ENCODE measurements at regions not wholly inside any gene's neighbourhood (a gene's known extent, or its start where the extent isn't known, plus 50 kb on each side); places are given as distances from the start of the nearest gene placed in this dataset.

DNA sequence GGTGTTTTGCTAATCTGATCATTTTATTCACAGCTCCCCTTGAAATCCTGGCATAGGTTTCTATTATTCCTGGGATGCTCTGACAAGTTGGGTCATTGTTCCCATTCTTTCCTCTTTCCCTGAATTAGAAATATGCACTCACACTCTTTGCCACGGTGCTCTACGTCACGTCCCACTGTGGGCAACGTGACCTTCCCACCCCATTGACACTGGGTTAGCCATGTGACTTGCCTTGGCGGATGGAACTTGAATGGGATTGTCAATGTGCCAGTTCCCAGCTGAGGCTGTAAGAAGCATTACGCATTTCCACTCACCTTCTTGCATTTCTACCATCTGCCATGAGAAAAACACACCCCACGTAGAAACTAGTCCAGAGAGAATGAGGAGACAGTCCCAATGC lies 492.4 kb downstream of the SHISA9 start:
- DNase-seq (ENCODE audit: low read depth) = no peak

DNA sequence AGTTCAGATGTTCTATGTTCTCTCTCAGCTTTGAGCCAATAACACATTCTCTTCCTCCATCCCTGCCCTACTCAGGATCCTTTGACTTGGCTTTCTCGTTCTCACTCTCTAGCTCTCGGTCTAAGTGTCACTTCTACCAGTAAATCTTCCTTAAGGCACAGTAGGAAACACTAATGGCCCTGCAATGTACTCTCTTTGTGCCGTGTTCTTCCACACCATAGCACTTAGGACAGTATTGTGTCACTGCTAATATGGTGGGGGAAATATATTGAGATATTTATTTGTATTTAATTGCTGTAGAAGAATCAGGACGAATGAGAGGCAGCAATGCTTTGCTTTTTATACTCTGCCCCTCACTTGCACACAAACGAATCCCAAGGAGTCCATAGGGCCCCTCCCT lies 493.1 kb downstream of the SHISA9 start:
- no peak for DNase-seq (ENCODE audit: low read depth)

DNA sequence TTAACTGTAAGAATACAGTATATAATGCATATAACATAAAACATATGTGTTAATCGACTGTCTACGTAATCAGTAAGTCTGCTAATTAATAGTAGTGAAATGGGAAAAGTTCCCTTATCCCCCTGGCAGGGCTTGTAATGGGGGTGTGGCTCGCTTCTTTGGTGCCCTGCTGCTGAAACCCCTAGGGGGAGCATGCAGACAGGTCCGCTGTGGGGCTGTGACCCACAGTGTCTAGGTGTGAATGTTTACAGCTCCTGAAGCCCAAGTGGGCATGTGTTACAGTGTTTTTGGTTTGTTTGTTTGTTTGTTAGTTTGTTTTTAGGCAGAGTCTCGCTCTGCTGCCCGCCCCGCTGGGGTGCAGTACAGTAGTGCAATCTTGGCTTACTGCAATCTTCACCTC lies 495.7 kb downstream of the SHISA9 start:
- no peak for DNase-seq (ENCODE audit: low read depth)

DNA sequence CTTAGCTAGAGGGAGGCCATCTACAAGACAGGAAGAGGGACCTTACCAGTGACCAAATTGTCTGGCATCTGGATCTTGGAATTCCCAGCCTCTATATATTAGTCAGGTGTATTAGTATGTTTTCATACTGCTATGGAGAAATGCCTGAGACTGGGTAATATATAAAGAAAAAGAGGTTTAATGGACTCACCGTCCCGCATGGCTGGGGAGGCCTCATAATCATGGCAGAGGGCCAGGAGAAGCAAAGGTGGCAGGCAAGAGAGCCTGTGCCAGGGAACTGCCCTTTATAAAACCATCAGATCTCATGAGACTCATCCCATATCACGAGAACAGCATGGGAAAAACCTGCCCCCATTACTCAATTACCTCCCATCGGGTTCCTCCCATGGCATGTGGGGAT lies 500.2 kb downstream of the SHISA9 start:
- no peak for DNase-seq (ENCODE audit: low read depth)

DNA sequence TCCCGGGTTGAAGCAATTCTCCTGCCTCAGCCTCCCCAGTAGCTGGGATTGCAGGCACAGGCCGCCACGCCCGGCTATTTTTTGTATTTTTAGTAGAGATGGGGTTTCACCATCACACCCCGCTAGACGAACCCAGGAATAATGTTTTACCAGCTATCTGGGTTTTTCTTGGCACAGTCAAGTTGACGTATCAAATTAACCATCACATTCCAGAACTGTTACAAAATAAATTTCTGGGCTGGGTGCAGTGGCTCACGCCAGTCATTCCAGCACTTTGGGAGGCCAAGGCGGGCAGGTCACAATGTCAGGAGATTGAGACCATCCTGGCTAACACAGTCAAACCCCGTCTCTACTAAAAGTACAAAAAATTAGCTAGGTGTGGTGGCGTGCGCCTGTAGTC lies 501.2 kb downstream of the SHISA9 start:
- no peak for DNase-seq (ENCODE audit: low read depth)

DNA sequence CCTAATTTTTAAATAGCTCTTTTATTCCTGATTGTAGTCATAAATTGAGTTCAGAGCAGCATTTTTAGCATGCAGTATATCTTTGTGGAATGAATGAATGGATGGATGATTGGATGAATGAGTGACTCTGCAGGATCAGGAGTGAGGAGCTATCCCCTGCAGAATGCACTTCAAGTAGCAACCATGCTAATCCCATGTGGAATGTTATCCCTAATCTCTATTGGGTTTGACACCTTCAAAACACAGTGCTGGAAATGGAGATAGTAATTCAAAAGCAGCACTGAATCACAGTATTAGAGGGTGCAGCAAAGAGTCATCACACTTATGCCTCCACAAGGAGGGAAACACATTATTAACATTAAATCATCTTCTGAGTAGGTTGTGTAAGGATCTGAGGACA lies 501.9 kb downstream of the SHISA9 start:
- no peak for DNase-seq (ENCODE audit: low read depth)

DNA sequence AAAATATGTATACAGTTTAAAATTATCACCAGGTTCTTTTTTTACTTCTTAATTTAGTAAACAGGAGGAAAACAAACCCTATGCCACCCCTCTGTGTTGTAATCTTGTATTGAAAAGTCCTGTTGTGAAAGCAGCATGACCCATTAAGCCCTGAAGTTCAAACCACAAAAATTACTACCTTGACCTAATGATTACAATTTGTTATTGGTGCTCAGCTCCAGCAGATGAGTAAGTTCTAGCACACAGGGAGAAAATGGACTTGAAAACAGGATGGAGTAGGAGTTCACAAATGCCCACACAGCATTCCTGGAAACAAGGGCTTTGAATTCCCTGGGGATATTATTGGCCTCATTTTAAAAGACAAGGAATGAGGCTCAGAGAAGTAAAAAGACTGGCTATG lies 505.8 kb upstream of the ERCC4 start:
- no peak for DNase-seq (ENCODE audit: low read depth)

DNA sequence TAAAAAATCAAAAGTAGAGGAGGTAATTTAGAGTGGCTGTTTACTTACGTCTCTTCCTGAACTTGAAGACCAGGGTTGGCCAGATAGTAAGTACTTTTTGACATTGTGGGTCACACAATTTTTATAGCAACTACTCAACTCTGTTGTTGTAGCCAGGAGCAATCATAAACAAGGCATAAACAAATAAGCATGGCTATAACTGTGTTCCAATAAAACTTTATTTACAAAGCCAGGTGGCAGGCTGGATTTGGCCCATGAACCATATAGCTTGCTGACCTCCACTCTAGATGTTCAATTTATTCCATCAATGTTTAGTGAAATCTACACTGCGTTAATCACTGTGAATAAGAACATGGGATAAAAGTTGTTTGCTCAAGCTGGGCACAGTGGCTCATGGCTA lies 500.4 kb upstream of the ERCC4 start:
- no peak for DNase-seq (ENCODE audit: low read depth)

DNA sequence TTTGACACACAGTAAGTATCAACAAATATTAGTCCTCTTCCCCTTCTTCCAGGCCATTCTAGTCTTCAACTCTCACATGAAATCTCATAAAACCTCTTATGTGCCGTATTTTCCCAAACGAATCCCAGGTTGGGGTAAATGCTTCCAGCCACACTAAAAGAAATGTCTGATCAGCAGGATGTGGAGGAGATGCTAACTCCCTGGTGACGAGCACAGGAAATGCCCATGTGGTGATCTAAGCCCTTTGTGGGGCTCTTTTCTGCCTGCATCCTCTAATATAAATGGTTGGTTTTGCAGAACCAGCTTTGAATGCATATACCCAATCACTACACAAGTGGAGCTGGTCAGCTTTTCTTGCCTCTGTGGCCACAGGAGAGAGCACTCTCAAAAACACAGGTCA lies 498.2 kb upstream of the ERCC4 start:
- no peak for DNase-seq (ENCODE audit: low read depth)

DNA sequence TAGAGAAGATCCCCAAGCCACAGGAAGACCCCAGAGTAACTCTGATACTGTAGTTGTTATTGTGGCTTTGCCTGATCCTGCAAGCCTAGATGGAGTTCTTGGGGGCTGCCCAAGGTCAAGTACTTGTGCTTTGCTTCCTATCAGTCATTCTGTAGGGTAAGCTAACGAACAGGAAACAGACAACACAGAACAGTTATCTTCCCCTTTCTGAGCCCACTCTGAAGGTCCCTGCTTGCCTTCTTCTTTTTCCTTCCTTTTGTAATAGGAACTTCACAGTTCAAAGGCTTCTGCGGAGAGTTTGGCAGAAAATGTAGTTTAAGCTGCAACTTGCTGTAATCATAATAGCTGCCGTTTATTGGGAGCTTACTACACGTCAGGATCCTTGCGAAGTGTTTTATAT lies 494.1 kb upstream of the ERCC4 start:
- DNase-seq (ENCODE audit: low read depth) = no peak

DNA sequence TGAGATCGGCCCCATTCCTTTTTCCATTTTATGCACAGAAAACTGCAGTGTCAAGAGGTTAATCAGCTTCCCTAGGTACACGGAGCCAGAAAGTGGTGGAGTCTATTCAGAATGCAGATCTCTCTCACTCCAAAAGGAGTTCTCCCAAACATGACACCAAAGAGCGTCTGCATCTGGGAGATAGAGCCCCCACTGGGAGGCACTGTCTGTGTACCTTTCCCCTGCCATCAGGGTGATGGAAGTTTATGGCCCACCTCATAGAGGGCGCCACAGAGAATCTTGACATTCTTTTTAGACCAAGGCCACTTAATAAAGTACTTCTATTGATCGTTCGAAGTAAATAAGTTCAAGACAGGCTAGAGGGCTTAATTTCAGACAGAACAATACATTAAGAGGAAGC lies 493.7 kb upstream of the ERCC4 start:
- DNase-seq (ENCODE audit: low read depth) = no peak

DNA sequence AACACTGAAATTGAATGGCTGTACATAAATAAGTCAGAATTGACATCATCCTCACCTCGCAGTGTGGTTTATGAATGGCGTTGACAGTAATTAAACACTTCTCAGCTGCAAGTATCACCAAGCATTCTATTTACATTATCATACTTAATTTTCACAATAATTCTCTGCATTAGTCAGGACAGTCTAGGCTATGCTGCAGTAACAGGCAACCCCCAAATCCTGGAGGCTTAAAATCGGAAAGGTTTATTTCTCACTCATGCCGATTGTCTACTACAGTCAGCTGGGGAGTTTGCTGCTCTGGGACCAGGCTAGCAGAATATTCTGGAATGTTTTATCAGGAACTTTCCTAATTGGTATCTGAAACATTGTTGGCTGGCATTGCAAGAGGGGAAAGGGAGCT lies 493.2 kb upstream of the ERCC4 start:
- DNase-seq (ENCODE audit: low read depth) = no peak

DNA sequence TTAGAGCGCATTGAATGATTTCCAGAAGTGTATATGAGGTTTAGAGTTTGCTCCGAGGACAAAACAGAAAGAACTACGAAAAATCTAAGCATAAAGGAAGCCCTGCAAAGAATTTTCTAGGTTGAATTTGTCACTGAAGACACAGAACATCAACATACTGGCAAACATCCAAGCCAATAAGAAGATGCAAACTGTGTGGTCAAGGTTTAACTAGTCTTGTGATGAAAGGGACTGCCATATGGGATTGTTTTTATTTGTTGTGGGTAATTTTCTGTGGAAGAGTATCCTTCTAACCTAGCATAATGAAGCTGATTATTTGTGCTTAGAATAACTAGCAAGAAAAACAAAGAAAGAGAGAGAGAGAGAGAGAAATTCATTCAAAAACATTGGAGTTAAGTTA lies 492.0 kb upstream of the ERCC4 start:
- DNase-seq (ENCODE audit: low read depth) = no peak

DNA sequence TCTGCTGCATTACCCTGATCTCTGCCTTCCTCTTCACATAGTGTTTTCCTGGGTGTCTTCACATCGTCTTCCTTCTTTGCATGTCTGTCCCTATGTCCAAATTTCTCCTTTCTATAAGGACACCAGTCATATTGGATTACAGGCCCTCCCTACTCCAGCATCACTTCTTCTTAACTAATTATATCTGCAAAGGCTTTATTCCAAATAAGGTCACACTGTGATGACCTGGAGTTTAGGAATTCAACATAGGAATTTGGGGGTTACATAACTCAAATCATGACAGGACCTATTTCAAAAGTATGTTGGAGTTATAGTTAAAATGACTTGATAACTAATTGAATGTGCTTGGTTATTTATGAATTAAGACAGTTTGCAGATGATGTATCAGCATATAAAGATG lies 490.5 kb upstream of the ERCC4 start:
- no peak for DNase-seq (ENCODE audit: low read depth)

DNA sequence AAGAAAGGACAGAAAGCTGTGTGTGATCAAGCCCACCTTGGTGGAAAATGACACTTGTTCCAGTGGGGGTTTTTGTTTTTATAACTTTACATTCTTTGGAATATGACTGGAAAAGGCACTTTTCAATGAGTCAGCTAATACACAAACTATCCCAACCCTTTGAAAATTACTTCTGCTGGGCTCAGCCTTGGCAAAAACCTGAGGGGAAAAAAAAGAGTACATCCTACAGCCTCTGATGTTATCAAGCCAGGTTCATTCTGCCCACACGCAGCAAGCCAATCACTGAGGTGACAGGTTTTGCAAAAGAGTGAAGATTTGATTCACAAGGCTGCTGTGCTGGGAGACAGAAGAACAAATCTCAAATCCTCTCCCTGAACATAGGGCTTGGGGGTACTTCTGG lies 484.5 kb upstream of the ERCC4 start:
- no peak for DNase-seq (ENCODE audit: low read depth)

DNA sequence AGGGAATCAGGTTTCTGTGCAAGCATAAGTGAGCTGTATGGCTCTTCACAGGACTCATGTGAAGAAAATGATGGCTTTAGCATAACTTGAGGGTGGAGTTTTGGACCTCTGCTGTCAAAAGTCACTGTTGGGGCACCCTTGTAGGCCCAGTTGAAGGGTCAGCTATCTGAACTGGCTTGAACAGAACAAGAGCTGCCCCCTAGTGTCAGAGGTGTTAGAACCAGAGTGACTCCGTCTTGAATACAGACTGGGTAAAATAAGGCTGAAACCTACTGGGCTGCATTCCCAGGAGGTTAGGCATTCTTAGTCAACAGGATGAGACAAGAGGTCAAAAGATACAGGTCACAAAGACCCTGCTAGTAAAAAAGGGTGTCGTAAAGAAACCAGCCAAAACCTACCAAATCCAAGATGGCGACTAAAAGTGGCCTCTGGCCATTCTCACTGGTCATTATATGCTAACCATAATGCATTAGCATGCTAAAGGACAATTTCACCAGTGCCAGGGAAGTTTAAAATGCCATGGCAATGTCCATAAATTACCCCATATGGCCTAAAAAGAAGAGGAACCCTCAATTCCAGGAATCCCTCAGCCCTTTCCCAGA lies 484.0 kb upstream of the ERCC4 start:
- DNase-seq (ENCODE audit: low read depth) = no peak

DNA sequence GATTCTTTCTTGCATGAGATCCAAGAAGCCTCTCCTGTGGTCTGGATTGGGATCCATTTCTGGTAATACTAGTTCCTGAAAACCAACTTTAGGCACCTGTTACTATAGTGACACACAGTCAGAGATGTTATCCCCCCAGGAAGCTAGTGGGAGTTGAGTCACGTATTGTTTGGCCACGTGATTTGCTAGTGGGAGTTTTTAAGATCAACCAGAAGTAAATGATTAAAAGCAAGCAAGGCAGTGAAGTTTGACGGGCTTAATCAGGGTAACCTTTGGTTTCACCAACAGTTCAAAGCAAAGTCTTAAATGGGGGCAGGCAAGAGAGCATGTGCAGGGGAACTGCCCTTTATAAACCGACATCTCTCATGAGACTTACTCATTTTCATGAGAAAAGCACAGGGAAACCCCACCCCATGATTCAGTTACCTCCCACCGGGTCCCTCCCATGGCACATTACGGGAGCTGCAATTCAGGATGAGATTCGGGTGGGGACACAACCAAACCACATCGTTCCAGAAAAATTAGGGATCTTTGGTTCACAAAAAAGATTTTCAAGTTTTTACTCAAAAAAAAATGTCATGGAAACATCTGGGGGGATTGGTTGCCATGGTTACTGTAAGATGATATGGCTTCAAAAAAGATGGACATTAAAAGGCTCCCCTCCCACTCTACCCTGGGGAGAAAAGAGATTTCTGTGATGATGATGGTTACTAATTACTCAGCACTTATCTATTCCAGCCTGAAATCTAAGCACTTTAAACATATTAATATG lies 483.1 kb upstream of the ERCC4 start:
- no peak for DNase-seq (ENCODE audit: low read depth)

DNA sequence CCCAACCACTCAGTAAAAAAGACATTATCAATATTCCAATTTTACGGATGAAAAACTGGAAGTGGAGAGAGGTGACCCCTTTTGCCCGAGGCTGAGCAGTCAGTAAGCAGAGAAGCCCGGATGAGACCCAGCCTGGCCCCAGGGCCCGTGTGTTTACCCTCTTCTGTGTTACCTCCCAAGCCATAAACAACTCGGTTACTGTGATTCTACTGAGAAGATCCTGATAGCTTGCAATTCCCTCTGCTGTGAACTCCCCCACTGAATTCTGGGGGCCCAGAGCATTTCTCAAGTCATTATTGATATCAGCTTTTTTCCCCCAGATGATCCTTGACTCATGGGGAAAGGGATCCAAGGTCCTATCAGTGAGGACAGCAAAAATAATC lies 482.6 kb upstream of the ERCC4 start:
- DNase-seq (ENCODE audit: low read depth) = no peak

DNA sequence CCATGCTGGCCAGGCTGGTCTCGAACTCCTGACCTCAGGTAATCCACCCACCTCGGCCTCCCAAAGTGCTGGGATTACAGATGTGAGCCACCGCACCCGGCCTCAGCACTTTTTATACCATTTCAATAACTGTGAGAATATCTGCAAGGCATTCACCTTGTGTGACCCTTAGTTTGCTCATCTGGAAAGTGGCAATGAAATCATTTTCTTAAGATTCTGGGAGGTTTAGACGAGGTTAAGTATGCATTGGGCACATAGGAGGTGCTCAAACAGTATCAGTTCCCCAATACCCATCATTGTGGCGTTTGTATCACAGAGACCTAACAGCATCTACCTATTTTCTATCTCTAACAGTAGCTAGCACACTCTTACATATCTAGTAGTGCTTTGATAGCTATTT lies 481.9 kb upstream of the ERCC4 start:
- no peak for DNase-seq (ENCODE audit: low read depth)

DNA sequence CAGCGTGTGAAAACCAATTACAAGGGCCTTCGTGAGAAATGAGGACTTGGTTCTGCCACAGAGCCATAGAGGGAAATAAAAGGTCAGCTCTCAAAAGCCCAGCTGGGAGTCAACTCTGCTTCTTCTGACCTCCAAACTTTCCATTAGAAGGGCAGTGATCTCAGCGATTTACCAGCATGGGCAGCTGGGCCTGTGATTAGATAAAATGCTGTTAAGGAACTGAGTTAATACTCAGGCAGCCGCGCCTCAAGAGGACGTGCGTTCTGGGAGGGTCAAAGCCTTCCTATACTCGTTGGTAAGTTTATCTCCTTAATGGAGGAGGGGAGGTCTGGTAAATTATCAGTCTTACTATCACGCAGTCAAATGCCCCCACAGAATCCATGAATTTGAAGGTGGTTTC lies 480.2 kb upstream of the ERCC4 start:
- DNase-seq (ENCODE audit: low read depth) = no peak

DNA sequence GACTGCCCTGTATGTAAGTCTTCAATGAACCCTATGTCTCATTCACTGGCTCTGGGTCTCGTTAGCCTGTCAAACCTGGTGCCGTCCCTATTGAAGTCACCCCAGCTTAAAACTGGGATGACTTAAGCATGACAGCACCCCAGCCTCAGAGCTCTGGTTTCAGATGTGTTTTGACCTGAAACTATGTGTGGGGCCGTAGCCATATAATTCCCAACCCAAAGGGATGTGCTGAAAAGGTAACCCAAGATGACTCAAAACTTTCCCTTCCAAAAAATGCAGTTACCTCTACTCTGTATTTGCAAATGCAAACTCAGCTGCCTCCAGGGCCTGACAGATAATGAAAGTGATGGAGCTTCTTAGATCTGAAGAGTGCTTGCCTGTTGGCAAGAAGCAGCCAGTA lies 478.3 kb upstream of the ERCC4 start:
- DNase-seq (ENCODE audit: low read depth) = no peak

DNA sequence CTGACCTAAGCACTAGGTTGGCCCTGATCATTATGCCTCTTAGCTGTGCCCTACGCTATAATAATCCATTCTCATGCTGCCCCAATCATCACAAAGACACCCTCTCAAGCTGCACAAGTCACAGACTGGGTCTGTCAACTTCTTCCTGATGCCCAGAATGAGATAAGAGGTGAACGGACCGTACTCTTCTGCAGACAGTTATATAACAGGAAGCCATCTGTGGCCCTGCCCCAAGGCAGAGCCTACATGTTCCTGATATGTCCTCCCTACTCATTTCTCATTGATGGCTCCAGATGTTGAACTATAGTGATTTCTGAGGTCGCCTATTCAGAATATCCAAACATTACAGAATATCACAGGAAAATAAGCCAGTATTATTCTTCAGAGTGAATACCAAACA lies 471.6 kb upstream of the ERCC4 start:
- no peak for DNase-seq (ENCODE audit: low read depth)

DNA sequence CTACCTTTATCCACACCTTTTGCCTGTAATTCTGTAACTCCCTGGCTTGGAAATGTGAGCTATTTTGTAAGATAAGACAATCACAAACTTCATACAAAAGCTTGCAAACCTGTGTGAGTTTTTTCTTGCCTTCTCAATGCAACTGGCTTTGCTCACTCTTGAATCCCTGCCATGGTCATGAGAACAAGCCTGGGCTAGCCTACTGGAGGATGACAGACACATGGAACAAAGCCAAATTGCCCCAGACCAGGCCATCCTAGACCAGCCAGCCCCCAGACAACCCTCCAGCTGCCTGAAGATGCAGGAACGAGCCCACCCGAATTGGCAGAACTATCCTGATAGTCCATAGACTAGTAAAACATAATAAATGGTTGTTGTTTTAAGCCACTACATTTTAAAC lies 466.6 kb upstream of the ERCC4 start:
- DNase-seq (ENCODE audit: low read depth) = no peak

DNA sequence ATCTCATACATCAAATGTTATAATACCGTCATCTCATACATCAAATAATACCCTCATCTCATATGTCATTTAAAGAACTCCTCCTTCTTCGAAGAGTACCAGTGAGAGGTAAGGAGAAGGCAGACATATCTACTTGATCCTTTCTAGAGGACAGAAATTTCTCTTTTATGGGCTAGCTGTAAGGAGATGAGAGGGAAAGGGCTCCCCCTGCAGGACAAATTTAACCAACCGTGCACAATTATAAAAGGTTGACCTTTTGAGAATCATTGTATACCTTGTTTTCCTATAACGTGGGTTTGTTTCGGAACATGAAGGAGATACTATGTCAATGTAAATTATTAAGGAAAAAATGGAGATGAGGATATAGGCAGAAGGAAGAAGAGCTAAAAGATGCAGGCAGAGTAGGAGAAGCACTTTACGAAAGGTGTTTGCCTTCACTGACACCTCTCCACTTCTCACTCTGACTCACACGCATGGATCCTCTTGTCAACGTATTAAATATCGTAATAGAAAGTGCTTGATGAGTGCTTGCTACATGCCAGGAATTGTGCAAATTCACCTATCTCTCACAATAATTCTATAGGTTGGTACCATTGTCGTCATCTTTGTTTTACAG lies 465.9 kb upstream of the ERCC4 start:
- no peak for DNase-seq (ENCODE audit: low read depth)

Measured in amniotic epithelial cell (primary cell).